H9 (cell line): ENCODE measurements at regions not wholly inside any gene's neighbourhood (a gene's known extent, or its start where the extent isn't known, plus 50 kb on each side); places are given as distances from the start of the nearest gene placed in this dataset.

ENCODE experiments used
- DNase-seq: peaks from one replicate; pipeline ENCODE4 v3.0.0-alpha.2; 2017
- H2AFZ ChIP-seq: one replicate; pipeline ENCODE4 v1.6.1; 2013; ENCODE audit warnings: mild to moderate bottlenecking, low read length, control low read depth, moderate library complexity
- H2AK5ac ChIP-seq: 2 replicates; pipeline ENCODE4 v1.6.1; 2013; ENCODE audit warnings: low read length, control low read depth, mixed read lengths; ENCODE audit not compliant: insufficient read length
- H2BK120ac ChIP-seq: one replicate; pipeline ENCODE4 v1.6.1; 2013; ENCODE audit warnings: low read depth, mild to moderate bottlenecking, low read length, control low read depth, inconsistent platforms; ENCODE audit not compliant: poor library complexity, severe bottlenecking
- H2BK12ac ChIP-seq: 2 replicates; pipeline ENCODE4 v1.6.1; 2013; ENCODE audit warnings: low read length, control low read depth, mixed read lengths, low read depth; ENCODE audit not compliant: insufficient read length
- H2BK15ac ChIP-seq: 2 replicates; pipeline ENCODE4 v1.6.1; 2013; ENCODE audit warnings: low read depth, low read length, control low read depth
- H2BK20ac ChIP-seq: one replicate; pipeline ENCODE4 v1.6.1; 2013; ENCODE audit warnings: low read depth, mild to moderate bottlenecking, low read length, control low read depth, inconsistent platforms; ENCODE audit not compliant: poor library complexity, severe bottlenecking
- H2BK5ac ChIP-seq: 2 replicates; pipeline ENCODE4 v1.6.1; 2013; ENCODE audit warnings: low read length, control low read depth, mixed read lengths; ENCODE audit not compliant: insufficient read length
- H3K14ac ChIP-seq: 2 replicates; pipeline ENCODE4 v1.6.1; 2013; ENCODE audit warnings: low read length, control low read depth; ENCODE audit not compliant: insufficient read depth
- H3K18ac ChIP-seq: 2 replicates; pipeline ENCODE4 v1.6.1; 2013; ENCODE audit warnings: low read depth, mild to moderate bottlenecking, mixed read lengths, low read length, control low read depth; ENCODE audit not compliant: insufficient read length
- H3K23ac ChIP-seq: 2 replicates; pipeline ENCODE4 v1.6.1; 2013; ENCODE audit warnings: low read length, control low read depth, mixed read lengths, low read depth; ENCODE audit not compliant: insufficient read length
- H3K23me2 ChIP-seq: 2 replicates; pipeline ENCODE4 v1.6.1; 2013; ENCODE audit warnings: low read depth, mild to moderate bottlenecking, mixed read lengths, low read length, control low read depth; ENCODE audit not compliant: insufficient read length, poor library complexity, severe bottlenecking
- H3K27ac ChIP-seq: 2 replicates; pipeline ENCODE4 v1.5.1; 2013; ENCODE audit warnings: low read length, control low read depth, mixed read lengths, low read depth; ENCODE audit not compliant: insufficient read length
- H3K27me3 ChIP-seq: 2 replicates; pipeline ENCODE4 v1.6.1; 2013; ENCODE audit warnings: low read length, control low read depth, inconsistent platforms; ENCODE audit not compliant: insufficient read depth
- H3K4ac ChIP-seq: 2 replicates; pipeline ENCODE4 v1.6.1; 2013; ENCODE audit warnings: low read depth, mild to moderate bottlenecking, control low read depth, inconsistent platforms, low read length, moderate library complexity
- H3K4me1 ChIP-seq: 2 replicates; pipeline ENCODE4 v1.6.1; 2013; ENCODE audit warnings: low read length, control low read depth, inconsistent platforms; ENCODE audit not compliant: insufficient read depth
- H3K4me2 ChIP-seq: 2 replicates; pipeline ENCODE4 v1.6.1; 2013; ENCODE audit warnings: low read length, control low read depth, mixed read lengths; ENCODE audit not compliant: insufficient read length, insufficient read depth
- H3K56ac ChIP-seq: 2 replicates; pipeline ENCODE4 v1.6.1; 2013; ENCODE audit warnings: low read depth, mild to moderate bottlenecking, mixed read lengths, low read length, control low read depth; ENCODE audit not compliant: insufficient read length
- H3K79me1 ChIP-seq: 2 replicates; pipeline ENCODE4 v1.6.1; 2013; ENCODE audit warnings: low read depth, mild to moderate bottlenecking, moderate library complexity, low read length, control low read depth, inconsistent platforms; ENCODE audit not compliant: insufficient read depth, poor library complexity, severe bottlenecking
- H3K79me2 ChIP-seq: 2 replicates; pipeline ENCODE4 v1.6.1; 2013; ENCODE audit warnings: low read length, control low read depth, inconsistent platforms; ENCODE audit not compliant: insufficient read depth
- H3K9ac ChIP-seq: 2 replicates; pipeline ENCODE4 v1.6.1; 2013; ENCODE audit warnings: low read length, control low read depth, mixed read lengths; ENCODE audit not compliant: insufficient read length; ENCODE audit errors: extremely low read depth
- H3K9me3 ChIP-seq: one replicate; pipeline ENCODE4 v1.6.1; 2013; ENCODE audit warnings: low read depth, low read length, inconsistent platforms; ENCODE audit not compliant: control insufficient read depth
- H3T11ph ChIP-seq: one replicate; pipeline ENCODE4 v1.6.1; 2013; ENCODE audit warnings: mild to moderate bottlenecking, low read length, control low read depth, inconsistent platforms
- H4K20me1 ChIP-seq: one replicate; pipeline ENCODE4 v1.6.1; 2013; ENCODE audit not compliant: control insufficient read depth, insufficient read length, insufficient read depth
- H4K5ac ChIP-seq: 2 replicates; pipeline ENCODE4 v1.6.1; 2013; ENCODE audit warnings: low read depth, mild to moderate bottlenecking, mixed read lengths, low read length, control low read depth; ENCODE audit not compliant: insufficient read length
- H4K8ac ChIP-seq: replicated peaks from 2 replicates; pipeline ENCODE4 v1.6.1; 2013; ENCODE audit warnings: low read length, control low read depth, mixed read lengths, low read depth; ENCODE audit not compliant: insufficient read length
- H4K91ac ChIP-seq: 2 replicates; pipeline ENCODE4 v1.6.1; 2013; ENCODE audit warnings: low read depth, mild to moderate bottlenecking, moderate library complexity, mixed read lengths, low read length, control low read depth; ENCODE audit not compliant: insufficient read length
- H3K27ac Mint-ChIP-seq, 3 experiments: 2 replicates in 2 of 3; 3 replicates in 1 of 3; pipeline ENCODE4 v1.8.0; 2020 to 2021; ENCODE audit warnings: mixed read lengths in 3 of 3, mild to moderate bottlenecking in 1 of 3, moderate library complexity in 1 of 3
- H3K27me3 Mint-ChIP-seq: 2 replicates; pipeline ENCODE4 v1.8.0; 2021; ENCODE audit warnings: low read depth, mild to moderate bottlenecking, moderate library complexity, mixed read lengths
- H3K36me3 Mint-ChIP-seq, 3 experiments: 2 replicates in 2 of 3; 3 replicates in 1 of 3; pipeline ENCODE4 v1.8.0; 2020 to 2021; ENCODE audit warnings: low read depth in 3 of 3, mixed read lengths in 3 of 3; ENCODE audit not compliant: insufficient read depth in 1 of 3
- H3K4me1 Mint-ChIP-seq, 2 experiments: 2 replicates each; pipeline ENCODE4 v1.8.0; 2020; ENCODE audit warnings: mixed read lengths in 2 of 2
- H3K4me3 Mint-ChIP-seq, 2 experiments: 2 replicates in 1 of 2; 3 replicates in 1 of 2; pipeline ENCODE4 v1.8.0; 2020 to 2021; ENCODE audit warnings: mild to moderate bottlenecking in 2 of 2, mixed read lengths in 2 of 2, moderate library complexity in 1 of 2
- H3K9me3 Mint-ChIP-seq, 2 experiments: 2 replicates in 1 of 2; 3 replicates in 1 of 2; pipeline ENCODE4 v1.8.0; 2020; ENCODE audit warnings: mild to moderate bottlenecking in 2 of 2, mixed read lengths in 2 of 2, moderate library complexity in 1 of 2
- CTCF ChIP-seq: fragments of 200-600 bp; sonication (generic); conservative IDR thresholded peaks from 3 replicates; pipeline ENCODE4 v1.8.0; 2021; ENCODE audit warnings: antibody characterized with exemption, mild to moderate bottlenecking
- WGBS: extraction: QIAGEN DNeasy Blood & Tissue Kit; methylation state at CpG from one replicate; pipeline ENCODE4 v1.1.7; 2013; ENCODE audit warnings: missing lambda C conversion rate, low lambda C conversion rate, mixed read lengths; ENCODE audit not compliant: insufficient read length; ENCODE audit errors: extremely low coverage; 5-methylcytosine and 5-hydroxymethylcytosine counted together

- Mint-ChIP-seq H3K27me3 (peaks cover 3% of the 10 kb centered on the region), H3K4me3 (no peak overlapping the region), H3K4me1 (peaks cover 67 to 77% of the 10 kb centered on the region in 2 experiments), H3K27ac (no peak overlapping the region), H3K36me3 (peaks cover 3 to 6% (median 5%) of the 10 kb centered on the region in 3 experiments; a peak in 2 of 7 replicates), H3K9me3 (no peaks in the 10 kb centered on the region)
- Histone ChIP-seq H2AFZ (no peak overlapping the region), H3K9ac (no peak overlapping the region), H3K27ac (no peak overlapping the region), H3K9me3 (no peaks in the 10 kb centered on the region), H2BK20ac (no peak overlapping the region), H2BK12ac (no peak overlapping the region), H3K4ac (no peak overlapping the region), H3K79me1 (no peaks in the 10 kb centered on the region), H3K4me1 (peaks cover 15% of the 10 kb centered on the region), H3K79me2 (no peaks in the 10 kb centered on the region; the same call in 1 of the 2 replicates), H3K23ac (no peak overlapping the region), H3K27me3 (no peaks in the 10 kb centered on the region), H3K4me2 (no peak overlapping the region), H3K23me2 (peaks cover 2% of the 10 kb centered on the region), H4K91ac (no peak overlapping the region), H2AK5ac (no peak overlapping the region), H3K18ac (no peak overlapping the region), H4K20me1 (no peaks in the 10 kb centered on the region), H2BK15ac (no peak overlapping the region), H2BK120ac (no peak overlapping the region), H3K14ac (no peak overlapping the region), H2BK5ac (no peak overlapping the region), H4K8ac (no peak overlapping the region), H3T11ph (no peak overlapping the region), H3K56ac (no peak overlapping the region), H4K5ac (no peak overlapping the region)
- WGBS = no CpG with 5 or more reads among the region's 9 CpGs
- no peak for TF ChIP-seq CTCF
- DNase-seq = no peak
Measured at GRCh38 chr2:120863146-120863545, 127.5 kb downstream of the GLI2 start.
